SU-DHL-6 (cell line): ENCODE measurements at regions not wholly inside any gene's neighbourhood (a gene's known extent, or its start where the extent isn't known, plus 50 kb on each side); places are given as distances from the start of the nearest gene placed in this dataset.

Experiments
- H2AFZ ChIP-seq: fragments of 200-600 bp; sonication (generic); 2 replicates; pipeline ENCODE4 v1.6.1; 2014; ENCODE audit warnings: low read depth, mild to moderate bottlenecking, moderate library complexity, mixed read lengths, antibody characterized with exemption, low read length; ENCODE audit not compliant: severe bottlenecking
- H3F3A ChIP-seq: fragments of 200-600 bp; shearing (Covaris generic); 2 replicates; pipeline ENCODE4 v1.6.0; 2016; ENCODE audit warnings: antibody characterized with exemption, mild to moderate bottlenecking; ENCODE audit not compliant: insufficient read depth
- H3K27ac ChIP-seq: fragments of 200-600 bp; sonication (generic); 2 replicates; pipeline ENCODE4 v1.5.1; 2016; ENCODE audit warnings: low read depth, mild to moderate bottlenecking, low read length, moderate library complexity, mixed read lengths
- H3K27me3 ChIP-seq: fragments of 200-600 bp; sonication (generic), shearing (Covaris generic); 2 replicates; pipeline ENCODE4 v1.6.0; 2014; ENCODE audit warnings: mild to moderate bottlenecking, low read length
- H3K36me3 ChIP-seq: fragments of 200-600 bp; sonication (generic); 2 replicates; pipeline ENCODE4 v1.6.1; 2014; ENCODE audit warnings: mild to moderate bottlenecking, low read length, mixed read lengths
- H3K4me2 ChIP-seq: fragments of 300-600, 200-600 bp; shearing (Covaris generic), sonication (generic); 2 replicates; pipeline ENCODE4 v1.6.0; 2014; ENCODE audit warnings: low read length, low read depth, mild to moderate bottlenecking; ENCODE audit not compliant: poor library complexity, severe bottlenecking
- H3K4me3 ChIP-seq: fragments of 200-600 bp; sonication (generic); 2 replicates; pipeline ENCODE4 v1.5.1; 2014; ENCODE audit warnings: antibody characterized with exemption, low read length, mild to moderate bottlenecking, mixed read lengths; ENCODE audit not compliant: insufficient read depth, poor library complexity, severe bottlenecking
- H3K79me2 ChIP-seq: fragments of 200-600 bp; sonication (generic); 2 replicates; pipeline ENCODE4 v1.6.1; 2014; ENCODE audit warnings: mild to moderate bottlenecking, low read length, moderate library complexity; ENCODE audit not compliant: insufficient read depth
- H3K9ac ChIP-seq: fragments of 200-600 bp; sonication (generic); 2 replicates; pipeline ENCODE4 v1.7.0; 2014; ENCODE audit warnings: mild to moderate bottlenecking, low read length
- H3K9me2 ChIP-seq: fragments of 200-600 bp; sonication (generic); replicated peaks from 2 replicates; pipeline ENCODE4 v1.6.1; 2014; ENCODE audit warnings: low read length; ENCODE audit not compliant: insufficient read depth
- H3K9me3 ChIP-seq: fragments of 200-600 bp; sonication (generic); 2 replicates; pipeline ENCODE4 v1.6.1; 2014; ENCODE audit warnings: low read length, mixed read lengths; ENCODE audit not compliant: insufficient read depth
- H4K20me1 ChIP-seq: fragments of 200-600 bp; sonication (generic); 2 replicates; pipeline ENCODE4 v1.6.1; 2014; ENCODE audit warnings: low read depth, mild to moderate bottlenecking, antibody characterized with exemption, low read length, moderate library complexity, mixed read lengths
- CTCF ChIP-seq: fragments of 200-600 bp; sonication (generic); IDR thresholded peaks from one replicate; pipeline ENCODE4 v1.5.1; 2017; ENCODE audit warnings: antibody characterized with exemption, mild to moderate bottlenecking, low read length, moderate library complexity; ENCODE audit not compliant: insufficient read depth, poor library complexity, severe bottlenecking
- EZH2phosphoT487 ChIP-seq: fragments of 200-600 bp; sonication (generic), shearing (Covaris generic); conservative IDR thresholded peaks from 2 replicates; pipeline ENCODE4 v1.6.1; 2018; ENCODE audit warnings: mild to moderate bottlenecking, antibody characterized with exemption, low read length, moderate library complexity, mixed read lengths

GRCh38 chr6:112503091-112503596 is 156.0 kb downstream of the RFPL4B start:
- H2AFZ ChIP-seq = no peak overlapping the region

GRCh38 chr6:112504621-112505020 is 157.5 kb downstream of the RFPL4B start:
- Histone ChIP-seq H3K9ac (no peak overlapping the region), H3K4me3 (no peak overlapping the region), H4K20me1 (no peaks in the 10 kb centered on the region), H3F3A (no peaks in the 10 kb centered on the region), H3K4me2 (no peak overlapping the region), H3K36me3 (no peaks in the 10 kb centered on the region), H3K9me3 (no peaks in the 10 kb centered on the region), H3K27ac (no peak overlapping the region), H3K9me2 (no peaks in the 10 kb centered on the region), H3K27me3 (no peaks in the 10 kb centered on the region), H3K79me2 (no peaks in the 10 kb centered on the region), H2AFZ (no peak overlapping the region)
- no peak for TF ChIP-seq CTCF
- TF ChIP-seq EZH2phosphoT487 = no peak

More at GRCh38 chr6:112503091-112503596, 156.0 kb downstream of the RFPL4B start:
- Histone ChIP-seq H3K9me3 (no peaks in the 10 kb centered on the region), H3K9me2 (no peaks in the 10 kb centered on the region), H3K4me3 (no peak overlapping the region), H3K36me3 (no peaks in the 10 kb centered on the region), H3K27ac (no peak overlapping the region), H3F3A (no peaks in the 10 kb centered on the region), H3K79me2 (no peaks in the 10 kb centered on the region), H3K9ac (no peak overlapping the region), H4K20me1 (no peaks in the 10 kb centered on the region), H3K27me3 (no peaks in the 10 kb centered on the region), H3K4me2 (no peak overlapping the region)
- TF ChIP-seq CTCF (no peak), EZH2phosphoT487 (no peak)

GRCh38 chr6:112511441-112511840 is 164.3 kb downstream of the RFPL4B start:
- Histone ChIP-seq H3K4me2 (no peak overlapping the region), H3K9me2 (no peaks in the 10 kb centered on the region), H3K27ac (no peak overlapping the region), H3K79me2 (no peaks in the 10 kb centered on the region), H3K9ac (no peak overlapping the region), H3K9me3 (no peaks in the 10 kb centered on the region), H2AFZ (no peak overlapping the region), H3K27me3 (no peaks in the 10 kb centered on the region), H4K20me1 (no peaks in the 10 kb centered on the region), H3K4me3 (no peak overlapping the region), H3K36me3 (no peaks in the 10 kb centered on the region), H3F3A (no peaks in the 10 kb centered on the region)
- TF ChIP-seq EZH2phosphoT487 = no peak
- TF ChIP-seq CTCF = no peak
